GM12878 (cell line): ENCODE measurements at regions not wholly inside any gene's neighbourhood (a gene's known extent, or its start where the extent isn't known, plus 50 kb on each side); places are given as distances from the start of the nearest gene placed in this dataset.

ENCODE experiments used
- ATAC-seq: fragments of 200-7000 bp; cut with Tn5 transposase; 3 replicates; pipeline ENCODE4 v1.9.1; 2020; ENCODE audit warnings: mild to moderate bottlenecking, moderate library complexity
- BruUV-seq: library from RNA; stranded (reverse); fragments of 400-500 nt; replicated peaks from 2 replicates; lab custom pipeline; 2021; lab: Mats Ljungman, UMichigan
- CTCF ChIA-PET: fragments of 300-600 bp; sonication (Branson Sonifier 250); formaldehyde crosslinking; extraction: SDS; loops from one replicate; lab custom pipeline; 2021; ENCODE audit warnings: inconsistent platforms; lab: Yijun Ruan, JAX
- POLR2A ChIA-PET: fragments of 350-600 bp; formaldehyde crosslinking; extraction: SDS; loops from one replicate; lab custom pipeline; 2021; ENCODE audit warnings: inconsistent platforms; lab: Charles Lee
- RAD21 ChIA-PET: fragments of 300-600 bp; sonication (Branson Sonifier 250); formaldehyde crosslinking; loops from one replicate; lab custom pipeline; 2023; ENCODE audit warnings: antibody characterized with exemption; ENCODE audit not compliant: unreplicated experiment; lab: Charles Lee
- SMC1A ChIA-PET: fragments of 300-600 bp; sonication (Branson Sonifier 250); formaldehyde crosslinking; loops from one replicate; lab custom pipeline; 2023; ENCODE audit not compliant: unreplicated experiment, uncharacterized antibody; lab: Charles Lee
- DNase-seq: peaks from one replicate; pipeline ENCODE4 v3.0.0-alpha.2; 2011; ENCODE audit warnings: low read depth, low spot score
- FAIRE-seq: peaks from 3 replicates; lab custom pipeline; 2011; peaks lifted over from hg19 to GRCh38; lab: Jason Lieb, UNC
- H2AFZ ChIP-seq: 2 replicates; pipeline ENCODE4 v1.6.0; 2011; ENCODE audit warnings: low read depth, low read length, control low read depth; ENCODE audit not compliant: control insufficient read depth
- H3K27ac ChIP-seq: 2 replicates; pipeline ENCODE4 v1.5.1; 2011; ENCODE audit warnings: control low read depth; ENCODE audit not compliant: control insufficient read depth, insufficient read depth
- H3K27me3 ChIP-seq, 2 experiments: replicated peaks in 1 of 2; 2 replicates each; pipeline versions ENCODE4 v1.6.0 to v1.6.1; 2011; ENCODE audit warnings: low read length in 1 of 2; ENCODE audit not compliant: control insufficient read depth in 2 of 2, insufficient read depth in 2 of 2
- H3K36me3 ChIP-seq, 2 experiments: 2 replicates each; pipeline ENCODE4 v1.5.1; 2011; ENCODE audit warnings: low read length in 1 of 2; ENCODE audit not compliant: control insufficient read depth in 2 of 2, insufficient read depth in 2 of 2
- H3K4me1 ChIP-seq: 2 replicates; pipeline ENCODE4 v1.6.1; 2011; ENCODE audit warnings: mild to moderate bottlenecking, low read length, moderate library complexity, mixed read lengths; ENCODE audit not compliant: control insufficient read depth, insufficient read depth
- H3K4me2 ChIP-seq: 2 replicates; pipeline ENCODE4 v1.6.0; 2011; ENCODE audit warnings: control low read depth; ENCODE audit not compliant: control insufficient read depth, insufficient read depth
- H3K4me3 ChIP-seq: fragments of 200-600 bp; sonication (generic); 2 replicates; pipeline ENCODE4 v1.5.1; 2016
- H3K79me2 ChIP-seq: 2 replicates; pipeline ENCODE4 v1.6.0; 2011; ENCODE audit warnings: low read length; ENCODE audit not compliant: control insufficient read depth, insufficient read depth
- H3K9ac ChIP-seq: 2 replicates; pipeline ENCODE4 v1.8.0; 2011; ENCODE audit warnings: low read length, control low read depth, mixed read lengths; ENCODE audit not compliant: control insufficient read depth, insufficient read depth
- H3K9me3 ChIP-seq: replicated peaks from 3 replicates; pipeline ENCODE4 v1.5.1; 2011; ENCODE audit warnings: mild to moderate bottlenecking, low read length; ENCODE audit not compliant: control insufficient read depth, insufficient read depth
- H4K20me1 ChIP-seq: 2 replicates; pipeline ENCODE4 v1.6.0; 2011; ENCODE audit not compliant: control insufficient read depth, insufficient read depth
- CBX5 ChIP-seq: sonication (generic); IDR thresholded peaks from 2 replicates; pipeline ENCODE4 v1.6.1; 2016; ENCODE audit warnings: low read depth, moderate library complexity, mild to moderate bottlenecking, inconsistent platforms
- GATAD2B ChIP-seq: fragments of 450-650 bp; conservative IDR thresholded peaks from 2 replicates; pipeline ENCODE4 v1.6.1; 2017; ENCODE audit warnings: low read depth, mild to moderate bottlenecking, moderate library complexity
- PKNOX1 ChIP-seq: fragments of 450-650 bp; IDR thresholded peaks from 2 replicates; pipeline ENCODE4 v1.6.1; 2016; ENCODE audit warnings: mild to moderate bottlenecking
- SIN3A ChIP-seq: IDR thresholded peaks from 2 replicates; pipeline ENCODE4 v1.6.1; 2012; ENCODE audit warnings: low read depth, low read length, improper control_type of control experiment
- SREBF1 ChIP-seq: IDR thresholded peaks from 2 replicates; pipeline ENCODE4 v1.6.1; 2012; ENCODE audit warnings: mild to moderate bottlenecking, low read length
- STAT1 ChIP-seq: fragments of 450-650 bp; conservative IDR thresholded peaks from 2 replicates; pipeline ENCODE4 v1.6.1; 2014; ENCODE audit warnings: antibody characterized with exemption, mild to moderate bottlenecking
- ZBTB40 ChIP-seq: fragments of 450-650 bp; IDR thresholded peaks from 2 replicates; pipeline ENCODE4 v1.6.1; 2016; ENCODE audit warnings: mild to moderate bottlenecking, moderate library complexity, borderline replicate concordance
- WGBS: methylation state at CpG from one replicate; pipeline ENCODE4 v1.1.6; 2016; ENCODE audit warnings: low lambda C conversion rate; ENCODE audit not compliant: insufficient replicate concordance, insufficient coverage; ENCODE audit errors: missing lambda C conversion rate; 5-methylcytosine and 5-hydroxymethylcytosine counted together
- in situ Hi-C: fragments of 300-500 bp; cut with MboI; formaldehyde crosslinking; loops from 9 replicates; pipeline ENCODE4 v1.14.3; 2018; ENCODE audit warnings: mixed read lengths
- intact Hi-C: fragments of 100-400 bp; cut with micrococcal nuclease; formaldehyde crosslinking; loops from one replicate; pipeline ENCODE4 v1.14.2; 2022; ENCODE audit not compliant: unreplicated experiment
- TF ChIP-seq, protein P1 (sequence below): IDR thresholded peaks from 2 replicates; pipeline ENCODE4 v1.6.1; 2011; ENCODE audit warnings: borderline replicate concordance, low read depth, mild to moderate bottlenecking, moderate library complexity, low read length; ENCODE audit not compliant: insufficient read depth, poor library complexity, severe bottlenecking
- TF ChIP-seq, protein P2 (sequence below): IDR thresholded peaks from 2 replicates; pipeline ENCODE4 v1.6.1; 2012; ENCODE audit warnings: mild to moderate bottlenecking, low read depth, low read length

GRCh38 chr6:26249957-26250697, 114.9 kb upstream of the BTN3A2 start (continued):
- TF ChIP-seq, protein P1, sequence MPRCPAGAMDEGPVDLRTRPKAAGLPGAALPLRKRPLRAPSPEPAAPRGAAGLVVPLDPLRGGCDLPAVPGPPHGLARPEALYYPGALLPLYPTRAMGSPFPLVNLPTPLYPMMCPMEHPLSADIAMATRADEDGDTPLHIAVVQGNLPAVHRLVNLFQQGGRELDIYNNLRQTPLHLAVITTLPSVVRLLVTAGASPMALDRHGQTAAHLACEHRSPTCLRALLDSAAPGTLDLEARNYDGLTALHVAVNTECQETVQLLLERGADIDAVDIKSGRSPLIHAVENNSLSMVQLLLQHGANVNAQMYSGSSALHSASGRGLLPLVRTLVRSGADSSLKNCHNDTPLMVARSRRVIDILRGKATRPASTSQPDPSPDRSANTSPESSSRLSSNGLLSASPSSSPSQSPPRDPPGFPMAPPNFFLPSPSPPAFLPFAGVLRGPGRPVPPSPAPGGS = no peak
- no peak for TF ChIP-seq SREBF1
- no peak for TF ChIP-seq PKNOX1

DNA sequence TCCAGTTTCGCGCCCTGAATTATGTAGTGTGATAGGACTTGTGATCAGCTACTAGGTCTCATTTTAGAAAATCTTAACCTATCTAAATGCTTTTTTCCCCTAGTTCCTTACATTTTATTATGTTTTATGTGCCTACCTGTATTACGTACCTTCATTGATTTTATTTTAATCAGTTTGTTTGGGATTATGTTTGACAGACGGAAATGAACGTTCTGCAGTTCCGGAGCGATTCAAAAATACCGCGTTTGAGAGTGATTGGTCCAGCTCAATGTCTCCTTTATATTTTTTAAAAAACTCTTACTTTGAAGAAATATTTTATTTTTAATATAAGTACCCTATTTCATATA, 114.3 kb upstream of the BTN3A2 start:
- DNase-seq (no peak), FAIRE-seq (no peak), ATAC-seq (peak; percentile 13)
- Histone ChIP-seq H4K20me1 (no peaks in the 10 kb centered on the region), H3K36me3 (no peaks in the 10 kb centered on the region), H3K27me3 (no peaks in the 10 kb centered on the region), H3K79me2 (peaks cover 19% of the 10 kb centered on the region), H3K9me3 (no peaks in the 10 kb centered on the region), H3K4me1 (no peaks in the 10 kb centered on the region; the same call in 1 of the 2 replicates), H3K27ac (peak overlapping the region; percentile 91), H3K9ac (peak overlapping the region; percentile 81), H2AFZ (peak overlapping the region; percentile 76), H3K4me3 (peak overlapping the region; percentile 76), H3K4me2 (peak overlapping the region; percentile 94)
- intact Hi-C loops = loop anchor here (1.0 to 2.0 kb wide), 2 partner anchors 21 to 34 kb away; a partner anchor contains a TSS
- WGBS = 0% methylated on average over 9 of the region's 9 CpGs
- SMC1A ChIA-PET = interaction anchor here (0.7 to 3.7 kb wide), 22 partner anchors 8 to 1614 kb away, joined by 3 to 26 read pairs (median 3); a partner anchor contains a TSS
- CTCF ChIA-PET = interaction anchor here (0.6 to 3.5 kb wide), 23 partner anchors 8 to 345 kb away, joined by 3 to 46 read pairs (median 4); a partner anchor contains a TSS
- in situ Hi-C loops = no loop called here
- BruUV-seq = no TSS peak
- RAD21 ChIA-PET = interaction anchor here (0.7 to 4.0 kb wide), 17 partner anchors 9 to 1560 kb away, joined by 3 to 50 read pairs (median 5); a partner anchor contains a TSS
- POLR2A ChIA-PET = interaction anchor here (0.8 to 4.9 kb wide), 22 partner anchors 9 to 1587 kb away, joined by 3 to 86 read pairs (median 4); a partner anchor contains a TSS
- TF ChIP-seq CBX5 (no peak), GATAD2B (0 out of 2 replicates have a peak, but pooled peaks have one; percentile 8), SIN3A (peak; percentile 96), STAT1 (no peak), ZBTB40 (peak; percentile 73; the same call in 1 of the 2 replicates)
- TF ChIP-seq, protein P2, sequence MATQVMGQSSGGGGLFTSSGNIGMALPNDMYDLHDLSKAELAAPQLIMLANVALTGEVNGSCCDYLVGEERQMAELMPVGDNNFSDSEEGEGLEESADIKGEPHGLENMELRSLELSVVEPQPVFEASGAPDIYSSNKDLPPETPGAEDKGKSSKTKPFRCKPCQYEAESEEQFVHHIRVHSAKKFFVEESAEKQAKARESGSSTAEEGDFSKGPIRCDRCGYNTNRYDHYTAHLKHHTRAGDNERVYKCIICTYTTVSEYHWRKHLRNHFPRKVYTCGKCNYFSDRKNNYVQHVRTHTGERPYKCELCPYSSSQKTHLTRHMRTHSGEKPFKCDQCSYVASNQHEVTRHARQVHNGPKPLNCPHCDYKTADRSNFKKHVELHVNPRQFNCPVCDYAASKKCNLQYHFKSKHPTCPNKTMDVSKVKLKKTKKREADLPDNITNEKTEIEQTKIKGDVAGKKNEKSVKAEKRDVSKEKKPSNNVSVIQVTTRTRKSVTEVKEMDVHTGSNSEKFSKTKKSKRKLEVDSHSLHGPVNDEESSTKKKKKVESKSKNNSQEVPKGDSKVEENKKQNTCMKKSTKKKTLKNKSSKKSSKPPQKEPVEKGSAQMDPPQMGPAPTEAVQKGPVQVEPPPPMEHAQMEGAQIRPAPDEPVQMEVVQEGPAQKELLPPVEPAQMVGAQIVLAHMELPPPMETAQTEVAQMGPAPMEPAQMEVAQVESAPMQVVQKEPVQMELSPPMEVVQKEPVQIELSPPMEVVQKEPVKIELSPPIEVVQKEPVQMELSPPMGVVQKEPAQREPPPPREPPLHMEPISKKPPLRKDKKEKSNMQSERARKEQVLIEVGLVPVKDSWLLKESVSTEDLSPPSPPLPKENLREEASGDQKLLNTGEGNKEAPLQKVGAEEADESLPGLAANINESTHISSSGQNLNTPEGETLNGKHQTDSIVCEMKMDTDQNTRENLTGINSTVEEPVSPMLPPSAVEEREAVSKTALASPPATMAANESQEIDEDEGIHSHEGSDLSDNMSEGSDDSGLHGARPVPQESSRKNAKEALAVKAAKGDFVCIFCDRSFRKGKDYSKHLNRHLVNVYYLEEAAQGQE = no peak
